ENCODE measurements at regions not wholly inside any gene's neighbourhood (a gene's known extent, or its start where the extent isn't known, plus 50 kb on each side); places are given as distances from the start of the nearest gene placed in this dataset.
A peak's percentile ranks its signal among the peaks of the same experiment; 100 is the strongest.

- TF ChIP-seq, protein P1, sequence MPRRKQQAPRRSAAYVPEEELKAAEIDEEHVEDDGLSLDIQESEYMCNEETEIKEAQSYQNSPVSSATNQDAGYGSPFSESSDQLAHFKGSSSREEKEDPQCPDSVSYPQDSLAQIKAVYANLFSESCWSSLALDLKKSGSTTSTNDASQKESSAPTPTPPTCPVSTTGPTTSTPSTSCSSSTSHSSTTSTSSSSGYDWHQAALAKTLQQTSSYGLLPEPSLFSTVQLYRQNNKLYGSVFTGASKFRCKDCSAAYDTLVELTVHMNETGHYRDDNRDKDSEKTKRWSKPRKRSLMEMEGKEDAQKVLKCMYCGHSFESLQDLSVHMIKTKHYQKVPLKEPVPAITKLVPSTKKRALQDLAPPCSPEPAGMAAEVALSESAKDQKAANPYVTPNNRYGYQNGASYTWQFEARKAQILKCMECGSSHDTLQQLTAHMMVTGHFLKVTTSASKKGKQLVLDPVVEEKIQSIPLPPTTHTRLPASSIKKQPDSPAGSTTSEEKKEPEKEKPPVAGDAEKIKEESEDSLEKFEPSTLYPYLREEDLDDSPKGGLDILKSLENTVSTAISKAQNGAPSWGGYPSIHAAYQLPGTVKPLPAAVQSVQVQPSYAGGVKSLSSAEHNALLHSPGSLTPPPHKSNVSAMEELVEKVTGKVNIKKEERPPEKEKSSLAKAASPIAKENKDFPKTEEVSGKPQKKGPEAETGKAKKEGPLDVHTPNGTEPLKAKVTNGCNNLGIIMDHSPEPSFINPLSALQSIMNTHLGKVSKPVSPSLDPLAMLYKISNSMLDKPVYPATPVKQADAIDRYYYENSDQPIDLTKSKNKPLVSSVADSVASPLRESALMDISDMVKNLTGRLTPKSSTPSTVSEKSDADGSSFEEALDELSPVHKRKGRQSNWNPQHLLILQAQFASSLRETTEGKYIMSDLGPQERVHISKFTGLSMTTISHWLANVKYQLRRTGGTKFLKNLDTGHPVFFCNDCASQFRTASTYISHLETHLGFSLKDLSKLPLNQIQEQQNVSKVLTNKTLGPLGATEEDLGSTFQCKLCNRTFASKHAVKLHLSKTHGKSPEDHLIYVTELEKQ (tag by site-specific recombination; IDR thresholded peaks at IDR 0.05; ENCODE audit: borderline replicate concordance): no peak
- TF ChIP-seq, protein P2, sequence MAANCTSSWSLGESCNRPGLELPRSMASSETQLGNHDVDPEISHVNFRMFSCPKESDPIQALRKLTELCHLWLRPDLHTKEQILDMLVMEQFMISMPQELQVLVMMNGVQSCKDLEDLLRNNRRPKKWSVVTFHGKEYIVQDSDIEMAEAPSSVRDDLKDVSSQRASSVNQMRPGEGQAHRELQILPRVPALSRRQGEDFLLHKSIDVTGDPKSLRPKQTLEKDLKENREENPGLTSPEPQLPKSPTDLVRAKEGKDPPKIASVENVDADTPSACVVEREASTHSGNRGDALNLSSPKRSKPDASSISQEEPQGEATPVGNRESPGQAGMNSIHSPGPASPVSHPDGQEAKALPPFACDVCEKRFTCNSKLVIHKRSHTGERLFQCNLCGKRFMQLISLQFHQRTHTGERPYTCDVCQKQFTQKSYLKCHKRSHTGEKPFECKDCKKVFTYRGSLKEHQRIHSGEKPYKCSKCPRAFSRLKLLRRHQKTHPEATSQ (tag by site-specific recombination; IDR thresholded peaks at IDR 0.05): no peak
- TF ChIP-seq MYNN (tag by site-specific recombination; IDR thresholded peaks at IDR 0.05; ENCODE audit: borderline replicate concordance) (no peak), ZNF660 (tag by site-specific recombination; IDR thresholded peaks at IDR 0.05) (peak; percentile 49; the same call in 1 of the 2 replicates), ZFHX2 (tag by site-specific recombination; conservative IDR thresholded peaks at IDR 0.05) (peak; percentile 55), ZNF2 (tag by site-specific recombination; IDR thresholded peaks at IDR 0.05) (no peak), ZNF843 (tag by site-specific recombination; IDR thresholded peaks at IDR 0.05) (no peak), ZNF624 (tag by site-specific recombination; IDR thresholded peaks at IDR 0.05) (no peak), ZNF423 (tag by site-specific recombination; IDR thresholded peaks at IDR 0.05) (no peak), ZNF350 (tag by site-specific recombination; IDR thresholded peaks at IDR 0.05) (no peak), ZNF530 (tag by site-specific recombination; IDR thresholded peaks at IDR 0.05; ENCODE audit: low read depth) (no peak), ZNF362 (tag by site-specific recombination; IDR thresholded peaks at IDR 0.05) (no peak), GLIS2 (tag by site-specific recombination; IDR thresholded peaks at IDR 0.05) (peak; percentile 9; the same call in 1 of the 2 replicates), ZNF555 (tag by site-specific recombination; conservative IDR thresholded peaks at IDR 0.05) (no peak), ZNF560 (tag by site-specific recombination; IDR thresholded peaks at IDR 0.05; ENCODE audit: borderline replicate concordance) (no peak), ZNF544 (tag by site-specific recombination; IDR thresholded peaks at IDR 0.05) (no peak), ZNF37A (tag by site-specific recombination; IDR thresholded peaks at IDR 0.05) (peak; percentile 51; the same call in 1 of the 2 replicates), ZNF558 (tag by site-specific recombination; IDR thresholded peaks at IDR 0.05) (no peak), ZNF155 (tag by site-specific recombination; IDR thresholded peaks at IDR 0.05) (no peak), MEIS1 (CRISPR knock-in tag; IDR thresholded peaks at IDR 0.05; ENCODE audit: borderline replicate concordance) (no peak), ZNF366 (tag by site-specific recombination; conservative IDR thresholded peaks at IDR 0.05) (no peak), ZNF302 (tag by site-specific recombination; IDR thresholded peaks at IDR 0.05; ENCODE audit: low read depth) (no peak), ZBTB8A (tag by site-specific recombination; IDR thresholded peaks at IDR 0.05) (no peak; the same call in 1 of the 2 replicates), YY1 (tag by site-specific recombination; IDR thresholded peaks at IDR 0.05) (peak; percentile 34; the same call in 1 of the 2 replicates), ZNF223 (tag by site-specific recombination; IDR thresholded peaks at IDR 0.05) (no peak), ZNF274 (IDR thresholded peaks at IDR 0.05; ENCODE audit: low read length) (no peak), ZNF274 (tag by site-specific recombination; IDR thresholded peaks at IDR 0.05; ENCODE audit: borderline replicate concordance) (no peak), ZNF501 (tag by site-specific recombination; IDR thresholded peaks at IDR 0.05) (no peak), ZNF768 (tag by site-specific recombination; IDR thresholded peaks at IDR 0.05) (no peak), IKZF3 (tag by site-specific recombination; IDR thresholded peaks at IDR 0.05) (no peak), SP2 (tag by site-specific recombination; IDR thresholded peaks at IDR 0.05) (peak; percentile 24; the same call in 1 of the 2 replicates), HOXA7 (CRISPR knock-in tag; IDR thresholded peaks at IDR 0.05; ENCODE audit: borderline replicate concordance) (no peak), ZNF157 (tag by site-specific recombination; IDR thresholded peaks at IDR 0.05) (no peak), EGR2 (tag by site-specific recombination; IDR thresholded peaks at IDR 0.05; ENCODE audit: low read depth) (0 out of 2 replicates have a peak, but pooled peaks have one; percentile 8)
- TF ChIP-seq, protein P3, sequence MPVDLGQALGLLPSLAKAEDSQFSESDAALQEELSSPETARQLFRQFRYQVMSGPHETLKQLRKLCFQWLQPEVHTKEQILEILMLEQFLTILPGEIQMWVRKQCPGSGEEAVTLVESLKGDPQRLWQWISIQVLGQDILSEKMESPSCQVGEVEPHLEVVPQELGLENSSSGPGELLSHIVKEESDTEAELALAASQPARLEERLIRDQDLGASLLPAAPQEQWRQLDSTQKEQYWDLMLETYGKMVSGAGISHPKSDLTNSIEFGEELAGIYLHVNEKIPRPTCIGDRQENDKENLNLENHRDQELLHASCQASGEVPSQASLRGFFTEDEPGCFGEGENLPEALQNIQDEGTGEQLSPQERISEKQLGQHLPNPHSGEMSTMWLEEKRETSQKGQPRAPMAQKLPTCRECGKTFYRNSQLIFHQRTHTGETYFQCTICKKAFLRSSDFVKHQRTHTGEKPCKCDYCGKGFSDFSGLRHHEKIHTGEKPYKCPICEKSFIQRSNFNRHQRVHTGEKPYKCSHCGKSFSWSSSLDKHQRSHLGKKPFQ (tag by site-specific recombination; IDR thresholded peaks at IDR 0.05): no peak
Measured at GRCh38 chr12:111034083-111034885, 113.9 kb upstream of the MYL2 start, which contains the start of gene CUX2 (continued).

Data from HEK293 (cell line).